Renal cortical epithelial cell (primary cell): ENCODE measurements at regions not wholly inside any gene's neighbourhood (a gene's known extent, or its start where the extent isn't known, plus 50 kb on each side); places are given as distances from the start of the nearest gene placed in this dataset.

ENCODE experiments used
- DNase-seq: peaks from one replicate; pipeline ENCODE4 v3.0.0-alpha.2; 2011; ENCODE audit warnings: low read depth

DNA sequence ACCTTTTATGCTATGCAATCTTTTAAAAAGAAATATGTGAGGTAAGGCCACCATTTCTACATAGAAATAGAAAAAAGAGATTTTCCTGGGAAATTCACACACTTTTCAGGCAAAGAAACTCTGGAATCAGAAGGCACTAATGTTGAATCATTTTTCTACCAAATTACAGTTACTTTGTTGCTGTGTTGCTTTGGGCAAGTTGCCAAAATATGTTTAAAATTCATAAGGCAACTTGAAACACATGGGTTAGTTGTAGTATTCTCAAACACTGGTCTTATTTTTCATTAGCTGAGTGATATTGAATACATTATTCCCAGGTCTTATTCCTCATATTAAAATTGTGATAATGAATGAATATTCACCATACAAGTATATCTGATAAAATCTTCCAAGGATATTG is 195.0 kb upstream of the SLITRK1 start:
- DNase-seq = no peak

DNA sequence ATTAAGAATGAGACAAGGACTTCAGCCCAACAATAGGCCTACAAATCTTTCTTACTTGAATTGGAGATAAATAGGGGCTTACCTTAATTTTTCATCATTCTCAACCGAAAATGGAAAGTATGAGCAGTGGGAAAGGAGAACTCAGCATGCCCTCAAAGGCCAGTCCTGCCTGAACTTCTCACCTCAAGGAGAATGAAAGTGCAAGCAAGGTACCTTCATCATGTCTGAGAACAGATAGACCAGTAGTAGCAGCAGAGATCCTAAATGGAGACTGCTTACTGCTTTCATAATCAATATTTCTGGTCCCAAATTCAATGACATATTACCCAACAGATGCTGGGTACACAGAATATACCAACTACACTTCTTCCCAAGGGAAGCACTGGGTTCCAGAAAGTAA is 194.0 kb upstream of the SLITRK1 start:
- no peak for DNase-seq

DNA sequence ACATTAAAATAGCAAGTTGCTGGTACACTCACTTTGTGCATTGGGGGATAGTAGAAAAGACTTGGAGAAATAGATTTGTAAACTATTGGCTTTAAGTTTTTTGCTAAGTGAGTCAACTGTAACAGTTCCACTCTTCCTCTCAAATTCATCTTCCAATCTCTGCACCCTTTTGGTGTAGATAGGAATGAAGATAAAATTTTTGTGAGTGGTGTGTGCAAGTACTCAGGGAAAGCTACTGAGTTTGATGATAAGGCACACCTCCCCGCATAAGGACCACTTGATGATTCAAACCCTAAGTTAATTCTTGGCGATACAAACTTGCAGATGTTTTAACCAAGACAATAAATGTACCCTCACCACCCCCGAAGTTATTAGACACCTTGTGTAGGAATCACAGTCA is 168.3 kb upstream of the SLITRK1 start:
- no peak for DNase-seq

DNA sequence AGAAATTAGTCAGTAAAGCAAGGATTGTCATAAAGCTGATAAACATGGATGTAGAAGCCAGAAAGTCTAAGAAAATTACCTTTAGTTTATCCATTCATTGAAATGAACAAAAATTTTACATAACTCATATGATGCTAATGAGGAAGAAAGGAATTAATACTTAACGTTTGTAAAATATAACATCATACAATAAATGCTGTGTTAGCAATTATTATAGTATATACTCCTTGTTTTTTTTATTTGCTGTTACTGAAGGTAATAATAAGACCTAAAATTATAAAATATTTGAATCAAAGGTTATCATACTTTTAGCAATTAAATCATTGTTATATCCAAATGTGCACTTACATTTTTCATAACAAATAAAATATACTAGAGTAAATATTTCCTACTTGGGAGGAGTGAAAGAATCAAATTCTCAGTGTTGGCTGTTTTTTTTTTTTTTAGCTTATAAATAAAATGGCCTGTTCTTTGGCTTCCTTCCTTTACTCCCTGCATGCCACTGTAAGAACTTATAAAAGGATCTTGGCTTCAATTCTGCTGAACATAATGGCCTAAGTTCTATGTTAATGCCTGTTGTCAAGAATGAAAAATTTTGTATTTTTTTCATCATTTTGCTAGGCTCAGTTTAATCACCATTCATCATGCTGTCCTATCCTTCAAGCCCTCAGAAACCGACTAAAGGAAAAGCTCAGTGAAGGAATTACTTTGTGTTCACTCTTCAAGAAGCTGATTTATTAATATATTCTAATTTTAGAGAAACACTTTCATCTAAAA is 167.4 kb upstream of the SLITRK1 start:
- DNase-seq = no peak

DNA sequence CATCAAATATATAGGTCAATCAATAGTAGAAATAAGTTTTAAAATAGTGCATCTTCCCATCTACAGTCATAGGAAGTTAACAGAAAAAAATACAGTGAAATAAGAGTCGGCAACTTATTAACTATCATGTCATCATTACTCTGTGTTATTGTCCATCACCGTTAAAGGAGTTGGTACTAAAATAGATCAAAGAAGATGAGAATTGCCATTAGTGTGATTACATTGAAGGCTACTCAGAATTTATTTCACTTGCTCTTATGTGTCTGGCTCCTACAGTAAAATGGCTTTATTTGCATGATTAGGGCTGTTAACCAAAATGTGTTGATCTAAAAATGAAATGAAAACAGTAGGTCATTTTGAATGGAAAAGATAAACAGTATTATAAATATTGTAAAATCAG is 162.5 kb upstream of the SLITRK1 start:
- DNase-seq = no peak

DNA sequence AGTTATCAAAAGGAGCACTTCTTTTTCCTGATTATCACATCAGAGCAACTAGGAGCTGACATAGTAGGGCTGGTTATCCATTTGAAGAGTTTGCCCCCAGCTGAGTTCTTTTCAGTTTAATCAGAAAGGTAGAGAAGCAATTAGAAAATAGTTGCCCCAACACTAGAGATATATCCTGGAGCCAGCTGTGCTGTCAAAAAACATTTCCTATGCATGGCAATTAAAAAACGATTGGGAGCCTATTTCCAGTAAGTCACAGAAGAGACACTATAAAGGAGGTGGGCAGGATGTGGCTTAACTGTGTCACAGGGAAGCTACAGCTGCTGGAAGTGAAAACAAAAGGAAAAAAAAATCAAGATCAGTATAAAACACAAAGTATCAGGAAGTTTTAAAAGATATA is 155.7 kb upstream of the SLITRK1 start:
- DNase-seq = no peak

DNA sequence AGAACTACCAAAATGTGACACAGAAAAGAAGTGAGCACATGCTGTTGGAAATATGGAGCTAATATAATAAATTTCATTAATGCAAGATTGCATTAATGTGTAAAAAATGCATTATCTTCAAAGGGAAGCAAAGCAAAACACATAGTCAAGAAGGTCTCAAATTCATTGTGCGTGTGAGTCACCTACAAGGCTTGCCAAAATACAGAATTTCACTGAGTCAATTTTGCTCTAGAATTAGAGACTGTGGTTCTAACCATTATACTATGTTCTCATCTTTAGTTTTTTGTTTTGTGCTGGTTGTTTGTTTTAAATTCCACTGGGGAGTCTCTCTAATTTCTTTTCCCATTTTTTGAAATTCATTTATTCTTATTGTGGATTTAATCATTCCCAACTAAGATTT is 149.8 kb upstream of the SLITRK1 start:
- no peak for DNase-seq

DNA sequence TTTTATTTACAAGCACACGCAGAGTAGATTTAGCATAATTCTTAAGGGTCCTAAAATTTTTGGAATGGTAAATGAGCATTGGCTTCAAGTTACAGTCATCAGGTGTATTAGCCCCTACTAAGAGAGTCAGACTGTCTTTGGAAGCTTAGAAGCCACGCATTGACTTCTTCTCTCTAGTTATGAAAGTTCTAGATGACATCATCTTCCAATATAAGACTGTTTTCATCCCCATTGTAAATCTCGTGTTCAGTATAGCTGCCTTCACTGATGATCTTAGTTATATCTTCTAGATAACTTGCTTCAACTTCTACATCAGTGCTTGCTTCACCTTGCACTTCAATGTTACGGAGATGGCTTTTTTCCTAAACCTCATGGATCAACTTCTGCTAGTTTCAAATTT is 148.8 kb upstream of the SLITRK1 start:
- no peak for DNase-seq

DNA sequence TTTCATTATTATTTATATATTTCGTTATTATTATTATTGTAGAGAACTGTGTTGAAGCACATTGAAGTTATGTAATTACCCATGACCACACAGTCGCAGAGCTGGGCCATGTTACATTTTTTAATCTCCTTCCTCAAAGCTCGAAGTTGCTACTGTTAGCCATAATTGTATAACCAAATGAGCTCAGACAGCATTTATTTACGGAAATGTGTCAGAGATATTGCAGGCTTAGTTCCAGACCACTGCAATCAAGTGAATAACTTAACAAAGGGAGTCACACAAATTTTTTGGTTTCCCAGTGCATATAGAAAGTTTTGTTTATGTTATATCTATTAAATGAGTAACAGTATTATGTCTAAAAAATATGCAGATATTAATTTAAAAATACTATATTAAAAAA is 147.1 kb upstream of the SLITRK1 start:
- DNase-seq = no peak

DNA sequence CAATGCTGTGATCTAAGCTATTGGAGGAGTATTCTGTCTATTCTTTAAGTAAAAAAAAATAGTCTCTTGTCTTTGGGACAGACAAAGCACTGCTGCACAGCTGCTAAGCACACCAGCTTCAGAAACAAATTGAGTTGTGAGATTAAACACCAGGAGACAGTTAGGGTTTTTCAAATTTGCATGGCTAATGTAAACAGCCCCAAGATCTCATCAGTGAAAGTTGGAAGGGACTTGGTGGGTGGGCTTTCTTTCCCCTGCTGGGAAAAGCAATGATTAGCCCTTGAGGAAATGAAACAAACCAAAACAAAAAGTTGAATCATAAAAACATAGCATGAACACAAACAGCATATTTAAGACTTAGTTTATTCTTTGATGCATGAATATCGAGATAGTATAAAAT is 143.6 kb upstream of the SLITRK1 start:
- no peak for DNase-seq

DNA sequence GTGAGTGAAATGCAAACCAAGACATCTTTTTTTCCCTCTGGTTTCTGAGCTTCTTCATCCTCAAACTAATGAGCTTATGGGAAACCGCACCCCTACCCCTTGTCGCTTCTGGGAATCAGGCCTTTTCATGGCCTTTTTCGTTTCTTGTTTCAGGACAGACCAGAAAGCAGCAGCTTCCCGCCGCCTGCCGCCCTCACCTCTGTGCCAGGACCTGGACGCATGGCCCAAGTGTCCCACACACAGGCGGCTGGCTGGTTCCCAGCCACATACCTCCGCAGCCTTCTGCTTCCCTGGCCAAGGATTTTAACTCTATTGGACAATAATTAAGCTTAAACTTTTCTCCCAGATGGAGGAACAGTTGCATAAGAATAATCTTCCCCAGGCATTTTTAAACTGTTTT is 114.1 kb upstream of the SLITRK1 start:
- DNase-seq = no peak

DNA sequence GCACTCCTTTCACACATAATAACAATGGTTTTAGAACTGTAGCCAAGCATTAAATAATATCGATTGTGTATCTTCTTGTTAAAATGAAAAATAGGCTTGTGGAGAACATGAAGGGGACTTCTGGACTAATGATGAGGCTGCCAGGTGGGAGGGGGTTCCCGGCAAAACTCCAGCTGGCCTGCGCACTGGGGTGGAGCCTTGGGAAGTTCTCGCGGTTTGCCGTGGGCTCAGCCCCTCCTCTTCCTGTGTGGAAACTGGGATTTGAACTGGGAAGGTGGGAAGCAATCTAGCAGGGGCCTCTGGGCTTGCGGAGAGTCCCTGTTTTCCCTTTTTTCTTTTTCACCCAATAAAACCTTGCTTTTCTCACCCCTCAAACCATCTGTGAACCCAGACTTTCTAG is 113.7 kb upstream of the SLITRK1 start:
- DNase-seq = no peak

DNA sequence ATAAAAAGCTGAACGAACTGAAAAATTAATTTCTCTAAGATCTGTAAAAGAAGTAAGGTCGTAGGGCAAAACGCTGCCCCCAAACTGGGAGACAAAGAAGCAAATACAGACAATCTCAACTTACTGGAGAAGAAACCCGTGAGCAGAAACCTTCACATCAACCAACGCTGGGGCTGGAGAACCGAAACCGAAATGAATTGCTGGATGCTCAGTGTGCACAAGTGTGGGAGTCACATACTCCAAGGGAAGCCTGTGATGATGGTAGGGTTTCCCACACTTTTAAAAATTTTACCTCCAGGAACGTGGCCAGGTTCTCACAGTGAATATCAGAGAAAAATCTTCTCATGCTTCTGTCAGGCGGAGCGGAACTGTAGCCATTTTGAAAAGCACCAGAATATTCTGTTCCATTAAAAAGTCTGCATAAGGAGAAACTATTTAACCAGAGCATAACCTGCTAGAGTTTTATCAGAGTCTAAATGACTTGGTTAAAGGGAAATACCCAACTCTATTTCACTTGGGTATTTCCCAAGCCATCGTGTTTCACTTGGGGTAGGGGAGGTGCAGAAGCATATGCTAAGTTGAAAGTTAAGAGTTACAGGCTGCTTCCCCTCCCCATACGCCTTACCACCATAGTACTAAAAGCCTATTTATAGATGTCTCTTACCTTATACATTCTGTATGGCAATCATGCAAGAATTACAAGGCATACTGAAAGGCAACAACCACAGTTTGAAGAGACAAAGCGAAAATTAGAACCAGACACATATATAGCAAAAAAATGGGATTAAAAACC is 110.5 kb upstream of the SLITRK1 start:
- DNase-seq = no peak

DNA sequence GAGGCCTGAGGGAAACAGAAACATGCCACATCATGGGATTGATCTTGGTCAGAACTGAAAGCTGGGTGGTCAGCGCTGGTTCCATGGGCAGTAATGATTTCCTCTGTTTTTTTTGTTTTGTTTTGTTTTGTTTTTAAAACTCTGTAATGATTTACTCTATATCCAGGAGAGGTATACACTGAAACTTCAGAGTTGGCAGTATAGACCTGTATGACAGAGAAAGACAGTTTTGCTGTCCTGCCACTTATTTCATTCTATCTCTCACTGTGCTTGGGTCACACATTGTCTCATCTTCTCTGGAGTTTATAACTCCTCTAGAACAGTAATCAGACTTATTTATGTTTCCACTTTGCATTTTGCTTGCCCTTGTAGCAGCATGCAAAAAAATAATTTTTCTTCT is 105.1 kb upstream of the SLITRK1 start:
- DNase-seq = no peak

DNA sequence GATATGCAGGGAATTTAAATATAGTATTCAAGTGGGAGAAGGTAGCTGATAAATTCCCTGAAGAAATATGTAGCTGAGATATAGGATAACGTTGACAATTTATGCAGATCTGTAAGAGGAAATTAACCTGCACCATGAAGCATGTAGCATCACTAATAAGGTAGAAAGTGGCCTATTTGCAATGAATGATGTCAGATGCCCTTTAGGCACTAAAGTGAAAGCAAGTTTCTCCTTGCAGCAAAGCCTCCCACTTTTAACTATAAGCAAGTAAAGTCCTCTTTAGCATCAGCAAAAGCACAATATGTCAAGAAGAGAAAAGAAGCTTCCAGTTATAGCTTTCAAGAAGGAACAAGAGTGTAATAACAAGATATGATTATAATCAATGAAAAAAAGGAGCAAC is 102.5 kb upstream of the SLITRK1 start:
- no peak for DNase-seq

DNA sequence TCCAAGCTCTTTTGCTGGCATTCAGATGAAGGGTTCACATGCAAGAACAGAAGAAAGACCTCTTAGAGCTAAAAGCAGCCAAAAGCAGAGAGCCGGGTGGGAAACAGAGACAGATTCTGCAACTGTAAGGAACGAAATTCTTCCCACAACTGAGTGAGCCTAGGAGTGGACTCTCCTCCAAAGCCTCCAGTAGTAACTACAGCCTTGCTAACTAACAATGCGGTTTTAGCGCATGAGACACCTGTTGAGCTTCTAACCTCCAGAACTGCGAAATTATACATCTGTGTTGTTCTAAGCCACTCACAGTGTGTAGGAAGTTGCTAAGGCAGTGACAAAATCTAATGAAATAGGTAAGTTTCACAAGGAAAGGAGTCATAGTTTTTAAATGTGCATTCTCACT is 98.1 kb upstream of the SLITRK1 start:
- DNase-seq = no peak

DNA sequence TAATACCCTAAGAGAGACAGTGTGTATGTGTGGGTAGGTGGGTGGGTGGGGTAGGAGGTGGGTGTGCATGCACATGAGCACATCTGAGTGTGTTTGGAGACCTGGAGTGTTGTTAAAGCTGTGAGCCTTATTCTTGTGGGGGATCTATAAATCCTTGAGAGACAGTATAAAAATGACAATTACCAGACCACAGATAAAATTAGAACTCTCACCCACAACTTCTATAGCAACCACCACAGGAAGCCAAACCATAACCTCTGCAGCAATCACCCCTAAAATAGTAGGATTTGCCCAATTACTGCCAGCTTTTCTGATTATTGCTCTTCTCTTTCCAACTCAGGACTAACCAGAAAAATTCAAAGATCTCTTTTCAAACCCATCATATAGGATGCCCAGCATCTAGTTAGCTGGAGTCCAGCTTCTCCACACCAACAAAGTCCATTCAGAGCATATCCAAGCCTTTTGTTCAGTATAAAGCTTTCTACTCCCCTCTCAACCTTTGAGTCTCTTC is 93.4 kb upstream of the SLITRK1 start:
- no peak for DNase-seq

DNA sequence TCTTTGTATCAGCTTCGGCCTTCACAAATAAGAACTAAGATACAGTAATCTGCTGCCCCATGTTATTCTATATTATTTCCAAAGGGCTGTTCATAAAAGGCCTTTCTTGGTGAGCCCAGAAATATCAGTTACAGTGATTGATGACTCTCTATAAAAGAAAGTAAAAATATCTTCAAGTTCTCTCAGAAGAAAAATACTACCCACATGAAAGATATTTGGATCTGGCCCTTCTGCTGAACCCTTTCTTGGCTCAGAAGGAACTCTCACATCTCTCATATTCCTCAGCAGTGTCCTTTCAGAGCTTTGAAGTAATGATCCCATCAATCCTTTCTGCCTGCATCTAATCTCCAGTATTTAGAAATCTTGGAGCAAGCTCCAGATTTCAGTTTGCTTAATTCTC is 76.3 kb upstream of the SLITRK1 start:
- no peak for DNase-seq

DNA sequence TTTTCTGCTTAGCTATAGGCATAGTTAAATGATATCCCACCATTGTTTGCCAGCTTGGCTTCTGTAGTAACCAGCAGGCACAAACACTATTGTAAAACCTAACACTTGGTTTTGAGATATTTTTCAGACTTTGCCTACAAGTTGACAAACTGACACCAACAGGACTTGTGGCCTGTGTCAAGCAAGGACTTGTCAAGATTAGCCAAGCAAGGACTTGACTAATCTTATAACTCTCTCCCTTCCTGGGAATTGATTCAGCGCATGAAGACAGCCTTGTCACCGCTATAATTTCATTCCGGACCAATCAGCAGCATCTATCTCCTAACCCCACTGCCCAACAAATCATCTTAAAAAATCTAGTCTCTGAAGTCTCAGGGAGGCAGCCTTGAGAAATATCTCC is 72.7 kb upstream of the SLITRK1 start:
- DNase-seq = no peak

DNA sequence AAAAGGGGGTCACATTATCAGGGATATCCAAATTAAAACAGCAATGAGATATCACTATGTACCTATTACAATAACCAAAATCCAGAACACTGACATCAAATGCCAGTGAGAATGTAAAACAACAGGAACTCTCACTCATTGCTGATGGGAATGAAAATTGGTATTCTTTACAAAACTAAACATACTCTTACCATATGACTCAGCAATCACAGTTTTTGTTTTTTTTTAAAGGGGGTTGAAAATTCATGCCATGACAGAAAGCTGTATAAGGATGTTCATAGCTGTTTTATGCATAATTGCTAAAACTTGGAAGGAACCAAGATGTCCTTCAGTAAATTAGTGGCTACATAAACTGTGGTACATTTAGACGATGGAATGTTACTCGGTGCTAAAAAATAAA is 71.6 kb upstream of the SLITRK1 start:
- DNase-seq = no peak

DNA sequence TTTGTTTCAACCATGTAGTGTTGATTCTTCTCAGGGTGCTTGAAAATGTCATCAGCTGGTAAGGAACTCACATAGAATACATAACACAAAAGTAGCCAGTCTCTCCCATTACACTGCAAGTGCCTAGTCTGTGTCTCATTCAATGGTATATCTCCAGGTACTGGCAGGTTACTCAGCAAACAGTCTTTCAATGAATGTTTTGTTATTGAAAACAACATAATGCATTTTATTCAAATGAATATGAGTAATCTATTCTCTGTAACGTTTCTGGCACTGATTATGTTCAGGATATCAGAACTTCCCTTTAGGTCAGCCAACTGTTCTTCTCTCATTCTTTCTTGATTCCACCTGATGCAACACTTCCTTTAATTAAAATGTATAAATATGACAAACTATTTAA is 68.0 kb upstream of the SLITRK1 start:
- no peak for DNase-seq

DNA sequence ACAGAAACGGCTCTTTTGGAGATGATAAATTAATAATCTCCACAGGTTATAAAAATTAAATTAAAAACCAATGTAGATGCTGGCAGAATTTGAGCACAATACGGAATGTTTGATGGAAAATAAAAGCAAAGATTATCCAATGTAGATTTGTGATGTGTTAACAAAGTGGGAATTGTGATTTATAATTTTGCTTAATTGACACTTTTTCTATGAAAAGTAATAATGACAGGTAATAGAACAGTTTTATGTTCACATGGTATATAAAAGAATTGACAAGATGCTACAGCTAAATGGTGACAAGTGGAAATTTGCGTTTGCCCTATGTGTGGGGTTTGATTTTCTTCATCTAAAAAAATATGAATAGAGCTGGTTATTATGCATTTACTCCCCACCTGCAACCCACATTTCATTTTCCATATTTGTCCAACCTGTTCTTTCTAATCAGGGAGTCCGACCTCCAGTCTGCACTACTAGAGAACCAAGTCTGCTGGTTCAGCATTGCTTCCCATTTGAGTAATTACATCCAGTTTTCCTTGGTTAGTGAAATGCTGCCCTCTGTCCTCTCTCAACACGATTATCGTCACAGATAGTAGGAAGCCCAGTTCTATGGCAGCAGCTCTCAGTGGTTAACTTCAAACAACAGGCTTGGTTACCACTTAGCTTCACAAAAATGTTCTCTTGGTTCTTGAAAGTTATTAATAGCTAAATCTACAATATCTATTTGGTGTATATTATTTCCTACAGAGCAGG is 61.4 kb upstream of the SLITRK1 start:
- DNase-seq = no peak
